GM18519 (cell line): ENCODE measurements at regions not wholly inside any gene's neighbourhood (a gene's known extent, or its start where the extent isn't known, plus 50 kb on each side); places are given as distances from the start of the nearest gene placed in this dataset.

Experiments used
- ATAC-seq: cut with Tn5 transposase; IDR thresholded peaks from one replicate; pipeline ENCODE4 v1.9.1; 2021; ENCODE audit warnings: mild to moderate bottlenecking, moderate library complexity; ENCODE audit not compliant: unreplicated experiment, low FRiP score

DNA sequence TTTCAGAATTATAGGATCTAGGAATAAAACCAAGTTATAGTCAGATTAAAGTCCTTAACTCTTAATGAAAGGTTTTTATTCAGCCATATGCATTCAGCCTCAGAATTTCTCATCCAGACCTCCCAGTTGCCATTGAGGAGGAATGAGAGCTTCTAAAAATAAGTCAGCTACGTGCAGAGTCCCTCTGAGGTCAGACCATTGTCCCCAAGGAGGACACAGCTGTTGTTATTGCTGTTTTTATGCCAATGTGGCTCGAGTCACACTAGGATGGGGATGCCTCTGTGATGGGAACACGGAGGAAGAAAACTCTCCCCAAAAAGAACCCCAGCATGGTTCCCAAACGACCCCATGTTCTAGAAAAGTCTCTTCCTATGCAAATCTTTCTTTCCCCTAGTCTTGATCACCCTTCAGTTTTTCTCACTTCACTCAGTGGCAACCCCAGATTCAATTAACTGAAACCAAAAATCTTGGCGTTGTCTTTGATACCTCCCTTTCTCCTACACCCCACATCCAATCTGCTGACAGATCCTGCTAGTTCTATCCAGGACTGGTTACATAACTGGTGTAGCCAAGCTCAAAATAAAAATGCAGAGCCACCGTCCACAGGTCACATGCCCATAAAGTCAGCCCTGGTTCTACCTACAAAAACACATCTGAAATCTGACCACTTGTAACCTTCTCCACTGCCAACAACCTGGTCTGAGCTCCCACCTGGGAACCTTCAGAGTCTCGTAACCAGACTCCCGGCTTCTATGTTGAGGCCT, 138.2 kb upstream of the ERCC4 start:
- no peak for ATAC-seq

DNA sequence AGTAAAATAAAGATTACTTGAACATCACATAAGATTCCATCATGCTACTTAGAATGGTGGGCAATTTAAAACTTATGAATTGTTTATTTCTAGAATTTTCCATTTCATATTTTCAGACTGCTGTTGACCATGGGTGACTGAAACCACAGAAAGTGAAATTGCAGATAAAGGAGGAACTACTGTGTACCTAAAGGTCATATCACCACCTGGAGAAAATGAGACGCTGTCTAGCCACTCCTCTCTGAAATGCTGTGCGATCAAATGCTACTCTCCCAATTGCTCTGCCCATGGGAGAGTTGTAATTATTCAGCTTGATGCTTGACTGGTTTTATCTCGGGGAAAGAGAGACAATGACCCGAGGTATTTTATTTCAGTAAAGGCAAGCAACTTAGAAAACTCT, 128.9 kb upstream of the ERCC4 start:
- no peak for ATAC-seq

DNA sequence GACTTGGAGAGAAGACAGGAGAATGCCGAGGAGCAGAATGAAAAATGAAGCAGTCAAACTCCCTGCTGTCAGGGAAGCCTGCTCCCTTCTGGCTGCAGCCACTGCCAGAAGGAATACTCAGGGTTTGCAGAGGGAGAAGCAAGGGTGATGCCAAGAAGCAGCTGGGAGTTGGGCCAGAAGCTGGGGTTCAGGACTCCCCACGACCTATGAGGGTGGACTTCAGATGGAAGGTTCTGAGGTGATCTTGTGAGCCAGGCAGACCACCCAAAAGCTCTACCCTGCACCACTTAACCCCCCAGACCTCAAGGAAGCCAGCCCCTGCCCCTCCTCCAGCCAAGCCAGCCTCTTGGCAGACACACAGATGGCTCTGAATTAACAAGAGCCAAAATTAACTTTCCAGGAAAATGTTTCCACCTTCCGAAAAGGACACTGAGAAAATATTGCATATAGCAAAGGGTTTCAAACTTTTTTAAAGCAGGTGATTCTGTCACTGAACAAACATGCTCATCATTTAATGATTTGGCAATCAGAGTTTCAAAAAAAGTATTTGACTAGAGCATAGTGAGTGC, 126.0 kb upstream of the ERCC4 start:
- ATAC-seq, result no peak

DNA sequence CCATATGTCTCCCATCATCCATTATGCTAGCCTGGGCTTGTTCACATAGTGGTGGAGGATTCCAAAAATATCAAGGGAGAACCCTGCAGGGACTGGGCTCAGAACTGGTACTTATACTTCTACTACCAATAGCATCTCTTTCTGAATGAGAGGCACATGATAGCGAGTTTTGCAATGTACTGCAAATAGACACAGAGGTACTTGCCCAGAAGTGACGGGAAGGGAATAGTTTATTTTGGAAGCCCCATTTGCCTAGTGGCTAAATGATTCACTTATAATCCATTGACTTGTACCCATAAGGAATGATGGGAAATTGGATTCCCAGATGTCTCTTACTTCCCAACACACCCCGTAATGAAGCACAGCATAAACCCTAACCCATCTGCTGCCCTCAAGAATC, 124.8 kb upstream of the ERCC4 start:
- ATAC-seq, result no peak

DNA sequence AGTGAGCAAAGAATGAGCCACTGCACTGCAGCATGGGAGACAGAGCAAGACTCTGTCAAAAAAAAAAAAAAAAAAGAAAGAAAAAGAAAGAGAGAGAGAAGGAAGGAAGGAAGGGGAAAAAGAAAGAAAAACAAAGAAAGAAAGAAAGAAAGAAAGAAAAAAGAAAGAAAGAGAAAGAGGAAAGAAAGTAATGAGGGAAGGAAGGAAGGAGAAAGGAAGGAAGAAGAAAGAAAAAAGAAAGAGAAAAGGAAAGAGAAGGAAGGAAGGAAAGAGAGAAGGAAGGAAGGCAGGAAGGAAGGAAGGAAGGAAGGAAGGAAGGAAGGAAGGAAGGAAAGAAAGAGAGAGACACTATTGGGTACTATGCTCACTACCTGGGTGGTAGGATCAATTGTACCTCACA, 122.2 kb upstream of the ERCC4 start:
- no peak for ATAC-seq

DNA sequence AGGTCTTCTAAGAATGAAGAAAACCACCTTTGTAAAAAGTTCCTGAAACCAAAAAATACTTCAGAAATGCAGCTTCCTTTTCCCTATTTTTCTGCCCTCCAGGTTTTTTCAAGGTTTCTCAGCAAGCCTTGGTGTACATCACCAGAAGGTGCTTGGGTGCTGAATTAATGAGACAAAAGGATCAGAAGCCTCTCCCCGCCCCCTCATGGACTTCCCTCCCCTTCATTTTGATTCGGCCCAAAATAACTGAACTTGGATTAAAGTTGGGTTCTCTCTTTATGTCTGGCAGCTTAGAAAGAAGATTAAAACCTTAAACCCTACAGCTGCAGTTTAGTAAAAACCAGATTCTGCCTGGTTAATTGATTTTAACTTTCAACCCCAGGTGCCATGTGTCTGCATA, 121.7 kb upstream of the ERCC4 start:
- ATAC-seq, result no peak

DNA sequence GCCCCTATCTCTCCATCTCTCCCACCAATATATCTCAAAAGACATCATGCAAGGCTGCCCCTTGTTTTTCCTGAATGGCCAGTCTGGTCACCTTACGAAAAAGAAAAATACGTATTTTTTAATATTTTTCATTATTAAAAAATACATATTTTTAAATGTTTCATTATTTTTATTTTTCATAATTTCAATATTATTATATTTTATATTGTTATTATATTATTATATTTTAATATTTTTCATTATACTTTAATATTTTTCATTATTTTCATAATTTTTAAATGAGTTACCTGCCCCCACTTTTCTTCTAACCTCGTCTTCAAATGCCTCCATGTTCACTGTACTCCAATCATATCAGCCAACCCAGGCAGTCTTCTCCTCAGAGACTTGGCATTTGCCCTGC, 116.0 kb upstream of the ERCC4 start:
- ATAC-seq, result no peak

DNA sequence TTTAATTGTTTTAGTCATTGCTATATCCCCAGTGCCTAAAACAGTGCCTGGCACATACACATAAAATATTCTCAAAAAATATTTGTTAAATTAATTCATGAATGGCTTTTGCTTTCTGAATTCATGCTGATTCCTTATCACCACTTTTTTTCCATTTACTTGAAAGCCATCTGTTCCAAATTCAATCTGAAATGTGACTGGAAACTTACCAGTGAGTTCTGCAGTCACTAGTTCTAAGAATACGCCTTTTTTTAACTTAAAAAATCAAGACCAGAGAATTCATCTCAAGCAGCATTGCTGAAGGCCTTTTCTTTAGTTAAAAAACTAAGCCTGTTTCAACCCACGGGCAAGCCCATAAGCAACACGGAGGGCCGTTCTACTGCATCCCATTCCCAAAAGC, 114.0 kb upstream of the ERCC4 start:
- ATAC-seq, result no peak

DNA sequence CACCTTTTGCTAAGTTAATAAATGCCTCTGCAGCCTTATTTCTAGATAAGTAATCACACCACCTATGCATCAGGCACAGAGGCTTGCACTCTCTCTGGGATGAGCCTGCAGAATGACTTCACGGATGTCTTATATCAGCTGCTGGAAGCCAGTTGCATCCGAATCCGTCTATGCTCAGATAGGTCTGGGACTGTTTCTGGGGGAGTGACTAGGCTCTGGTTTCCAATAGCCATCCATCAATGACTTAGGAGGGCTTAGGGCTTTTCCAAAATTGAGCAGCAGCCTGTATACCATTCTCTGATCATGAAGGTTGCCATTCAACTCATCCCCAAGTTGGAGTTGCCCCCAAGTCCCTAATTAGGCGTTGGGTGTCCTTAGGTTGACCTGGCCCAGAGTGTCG, 113.3 kb upstream of the ERCC4 start:
- no peak for ATAC-seq

DNA sequence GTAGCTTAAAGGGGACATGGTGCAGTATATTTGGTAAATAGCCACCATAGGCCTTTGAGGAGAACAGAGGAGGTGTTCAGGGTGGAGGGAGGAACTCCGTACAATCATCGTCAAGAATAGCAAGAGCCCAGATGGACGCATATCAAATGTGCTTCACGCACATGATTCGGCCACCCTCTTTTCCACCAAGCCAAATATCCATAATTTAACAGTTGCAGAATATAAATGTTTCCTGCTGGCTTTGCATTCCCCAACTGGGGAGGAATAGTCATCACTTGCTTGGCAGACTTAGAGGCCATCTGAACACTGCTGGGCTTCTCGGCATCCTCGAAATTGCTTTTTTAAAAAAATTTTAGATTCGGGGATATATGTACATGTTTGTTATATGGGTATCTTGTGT, 111.9 kb upstream of the ERCC4 start:
- no peak for ATAC-seq

DNA sequence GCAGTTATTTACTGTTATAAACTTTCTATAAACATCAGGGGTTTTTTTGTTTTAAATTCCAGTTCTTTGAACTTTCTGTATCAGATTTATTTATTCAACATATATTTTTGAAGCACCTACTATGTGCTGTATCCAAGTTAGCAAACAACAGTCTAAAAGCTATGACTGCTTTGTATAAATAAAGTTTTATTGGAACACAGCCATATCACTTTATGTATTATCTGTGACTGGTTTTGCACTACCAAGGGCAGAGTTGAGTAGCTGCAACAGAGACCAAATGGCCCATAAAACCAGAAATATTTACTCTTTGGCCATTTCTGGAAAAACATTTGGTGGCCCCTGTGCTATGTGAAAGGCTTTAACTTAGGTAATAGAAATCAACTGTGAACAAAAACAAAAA, 110.2 kb upstream of the ERCC4 start:
- no peak for ATAC-seq

DNA sequence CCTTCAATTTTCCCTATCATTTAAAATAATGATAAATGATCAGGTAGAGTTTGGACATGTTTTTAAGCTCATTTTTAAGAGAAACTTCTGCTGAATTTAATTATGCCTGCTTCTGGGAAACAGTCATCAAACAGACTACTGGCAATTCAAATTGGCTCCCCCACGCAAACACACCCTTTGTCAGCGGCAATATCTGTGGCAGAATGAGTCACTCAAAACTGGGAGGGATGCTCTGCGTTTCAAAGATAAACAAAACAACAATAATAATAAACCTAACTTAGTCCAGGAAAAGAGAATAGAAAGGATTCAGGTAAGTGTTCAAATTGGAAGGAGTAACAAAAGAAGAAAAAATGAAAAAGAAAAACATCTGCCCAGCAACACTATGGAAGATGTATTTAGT, 108.1 kb upstream of the ERCC4 start:
- ATAC-seq, result no peak

DNA sequence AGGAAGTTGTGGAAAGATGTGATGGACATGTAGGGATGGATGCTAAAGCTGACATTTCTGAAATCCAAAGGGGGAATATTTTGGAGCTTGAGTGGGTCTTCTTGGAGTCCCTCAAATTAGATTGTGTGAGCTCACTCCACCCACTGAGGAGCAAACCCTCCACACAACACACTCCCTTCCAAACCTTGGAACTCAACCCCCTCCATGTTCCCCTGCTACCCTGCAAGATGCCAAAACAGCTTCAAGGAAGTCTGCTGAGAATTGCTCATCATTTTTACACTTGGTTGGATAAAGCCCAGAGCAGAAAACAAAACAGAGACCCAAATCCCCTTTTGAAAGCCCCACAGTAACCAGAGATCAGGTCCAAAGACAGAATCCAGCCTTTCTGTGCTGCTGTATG, 103.3 kb upstream of the ERCC4 start:
- ATAC-seq, result no peak

DNA sequence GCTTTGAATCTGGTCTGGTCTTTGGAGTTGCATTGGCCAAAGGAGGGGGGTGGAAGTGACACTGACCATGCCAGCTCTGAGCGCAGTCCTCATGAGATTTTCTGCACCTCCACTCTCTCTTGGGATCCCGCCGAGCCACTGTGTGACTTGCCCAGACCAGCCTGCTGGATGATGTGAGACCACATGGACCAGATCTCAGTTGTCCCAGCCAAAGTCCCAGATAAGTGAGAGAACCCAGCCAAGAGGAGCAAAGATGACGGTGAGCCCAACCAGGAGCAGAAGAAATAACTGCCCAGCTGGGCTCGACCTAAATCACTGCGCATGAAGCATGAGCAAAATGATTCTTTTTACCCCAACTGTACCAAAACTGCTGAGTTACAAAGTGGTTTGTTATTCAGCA, 96.5 kb upstream of the ERCC4 start:
- ATAC-seq, result no peak

DNA sequence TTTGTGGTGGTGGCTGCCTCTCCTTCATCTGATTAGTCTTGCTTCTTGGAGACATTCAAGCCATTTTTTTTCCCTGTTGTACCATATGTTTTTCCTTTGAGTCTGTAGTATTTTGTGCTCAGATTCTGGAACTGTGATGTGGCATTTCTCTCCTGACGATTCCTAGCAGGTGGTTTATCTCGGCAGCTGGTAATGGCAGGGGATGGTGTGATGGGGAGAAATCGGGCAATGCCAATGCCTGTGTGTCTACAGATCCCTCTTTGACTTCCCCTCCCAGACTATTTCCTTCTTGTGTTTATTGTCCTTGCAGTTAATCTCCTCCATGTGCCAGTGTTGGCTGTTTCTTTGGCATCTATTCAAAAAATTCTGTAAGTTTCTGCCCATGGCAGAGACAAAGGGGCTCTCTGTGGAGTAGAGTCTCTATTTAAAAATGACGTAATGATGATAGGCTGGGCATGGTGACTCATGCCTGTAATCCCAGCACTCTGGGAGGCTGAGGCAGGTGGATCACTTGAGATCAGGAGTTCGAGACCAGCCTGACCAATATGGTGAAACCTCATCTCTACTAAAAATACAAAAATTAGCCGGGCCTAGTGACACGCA, 90.2 kb upstream of the ERCC4 start:
- ATAC-seq, result no peak

DNA sequence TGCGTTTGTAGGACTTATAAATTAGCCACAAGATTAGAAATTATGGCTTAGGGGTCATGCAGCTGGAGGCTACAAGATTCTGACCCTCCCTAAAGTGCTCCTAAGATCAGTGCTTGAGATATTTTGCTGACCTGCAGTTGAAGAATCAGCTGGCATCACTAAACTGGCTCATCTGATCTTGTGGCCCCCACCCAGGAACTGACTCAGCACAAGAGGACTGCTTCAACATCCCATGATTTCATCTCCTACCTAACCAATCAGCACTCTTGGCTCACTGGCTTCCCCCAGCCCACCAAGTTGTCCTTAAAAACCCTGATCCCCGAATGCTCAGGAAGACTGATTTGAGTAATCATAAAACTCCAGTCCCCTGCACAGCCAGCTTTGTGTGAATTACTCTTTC, 86.4 kb upstream of the ERCC4 start:
- ATAC-seq, result no peak

DNA sequence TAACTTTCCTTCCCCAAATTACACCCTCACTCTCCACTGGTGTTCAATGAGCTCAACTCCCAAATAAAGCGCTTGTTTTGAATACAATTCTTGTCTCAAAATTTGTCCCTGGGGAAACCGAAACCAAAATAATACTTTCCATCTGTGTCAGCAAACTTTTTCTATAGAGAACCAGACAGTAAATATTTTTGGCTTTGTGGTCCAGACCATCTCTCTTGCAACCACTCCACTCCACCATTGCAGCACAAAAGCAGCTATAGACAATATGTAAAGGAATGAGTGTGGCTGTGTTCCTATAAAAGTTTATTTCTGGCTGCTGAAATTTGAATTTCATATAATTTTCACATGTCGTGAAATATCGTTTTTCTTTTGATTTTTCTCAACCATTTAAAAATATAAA, 84.6 kb upstream of the ERCC4 start:
- ATAC-seq, result no peak

DNA sequence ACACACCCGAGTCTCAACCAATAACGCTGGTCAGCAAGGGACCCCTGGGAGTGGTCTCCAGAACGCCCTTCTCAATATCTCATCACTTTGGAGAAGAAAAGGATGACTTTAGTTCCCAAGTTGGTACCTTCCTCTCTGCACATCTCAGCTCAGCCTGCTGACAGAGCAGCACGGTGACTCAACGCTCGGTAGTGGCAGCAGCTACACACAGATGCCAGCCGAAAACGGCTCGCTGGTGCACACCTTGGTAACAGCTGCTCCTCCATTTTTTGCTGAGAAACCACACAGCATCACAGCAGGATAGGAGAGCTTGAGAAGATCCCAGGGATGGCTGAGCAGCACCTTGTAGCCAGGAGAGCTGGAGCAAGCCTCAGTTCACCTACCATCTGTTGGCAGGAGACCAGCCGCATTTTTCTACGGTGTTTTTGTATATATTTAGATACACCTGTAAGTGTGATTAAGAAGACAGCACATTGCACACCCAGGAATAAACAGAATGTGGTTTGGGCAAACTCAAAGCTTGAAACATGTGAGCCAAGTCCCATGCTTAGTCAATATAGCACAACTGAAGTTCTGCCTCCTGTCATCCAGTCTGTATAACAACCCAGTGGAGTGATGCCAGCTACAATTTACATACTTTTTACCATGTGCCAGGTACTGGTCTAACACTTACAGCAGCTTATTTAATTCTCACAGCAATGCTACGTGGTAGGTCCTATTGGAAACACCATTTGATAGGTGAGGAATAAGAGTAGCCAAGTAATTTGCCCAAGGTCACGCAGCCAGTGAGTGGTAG, 83.8 kb upstream of the ERCC4 start:
- no peak for ATAC-seq

DNA sequence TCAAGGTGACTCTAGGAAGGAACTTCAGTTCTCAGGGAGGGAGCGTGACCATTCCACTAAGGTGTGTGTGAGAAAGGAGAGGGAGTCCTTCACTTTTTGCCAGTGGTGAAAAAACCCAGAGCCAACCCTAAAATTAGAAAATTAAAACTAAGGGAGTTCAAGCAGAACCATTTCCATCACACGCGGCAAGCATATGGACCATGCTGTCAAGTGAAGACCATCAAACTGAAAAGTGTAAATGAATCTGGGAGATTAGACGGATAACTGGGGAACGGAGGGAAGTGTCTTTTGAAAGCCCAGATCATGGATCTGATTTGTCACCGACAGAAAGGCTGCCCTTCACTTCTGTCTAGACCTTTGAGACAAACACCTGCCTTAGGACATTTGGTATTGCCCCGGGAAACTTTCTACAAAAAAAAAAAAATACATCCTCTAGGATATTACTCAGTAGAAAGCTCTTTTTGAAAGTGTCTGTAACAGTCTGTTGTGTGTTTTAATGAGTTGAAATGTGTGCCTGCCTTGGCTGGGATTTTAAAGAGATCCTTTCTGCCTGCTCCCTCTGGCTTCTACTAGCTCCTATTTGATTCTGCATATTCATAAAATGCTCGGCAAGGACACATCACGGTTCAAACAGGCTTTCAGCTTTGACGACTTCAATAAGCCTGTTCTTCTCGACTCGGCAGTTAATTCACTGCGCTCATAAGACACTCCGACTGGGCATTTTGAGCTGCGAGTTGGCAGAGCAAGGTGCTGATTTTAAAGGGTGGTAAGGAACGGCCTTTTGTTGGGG, 81.4 kb upstream of the ERCC4 start:
- no peak for ATAC-seq

DNA sequence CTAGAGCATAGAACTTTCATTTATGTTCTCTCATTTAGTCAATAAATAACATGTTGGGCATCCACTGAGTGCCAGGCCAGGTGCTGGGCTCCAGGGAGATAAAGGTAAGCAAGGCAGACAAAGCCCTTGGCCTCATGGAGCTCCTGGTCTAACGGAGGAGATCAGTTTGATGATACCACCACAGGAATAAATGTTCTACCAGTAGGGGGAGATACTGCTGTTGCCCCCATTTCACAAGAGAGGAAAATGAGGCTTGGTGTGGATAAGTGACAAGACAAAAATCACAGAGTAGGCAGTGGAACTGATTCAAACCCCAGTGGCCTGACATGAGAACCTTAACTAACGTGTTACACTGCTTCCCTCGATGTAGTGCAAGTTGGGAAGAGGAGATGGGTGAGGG, 80.4 kb upstream of the ERCC4 start:
- ATAC-seq, result no peak

DNA sequence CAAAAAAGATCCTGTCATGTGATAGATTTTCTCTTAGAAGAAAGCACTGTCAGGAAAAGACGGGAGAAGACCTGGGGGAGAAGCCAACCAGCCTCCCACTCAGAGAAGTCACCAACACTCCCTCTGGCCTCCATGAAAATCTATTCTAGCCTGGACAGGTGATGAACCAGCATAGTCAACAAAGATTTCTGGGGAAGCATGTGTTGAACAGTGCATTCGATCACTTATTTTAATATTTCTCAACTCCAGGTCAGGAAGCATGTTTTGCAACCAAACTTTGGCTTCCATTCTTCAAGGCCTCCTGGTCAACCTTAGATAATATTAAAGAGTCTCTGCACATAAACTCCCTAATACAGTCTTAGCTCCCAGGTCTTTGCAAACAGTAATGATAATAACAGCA, 74.7 kb upstream of the ERCC4 start:
- no peak for ATAC-seq
